GM21786 (cell line): ENCODE measurements at regions not wholly inside any gene's neighbourhood (a gene's known extent, or its start where the extent isn't known, plus 50 kb on each side); places are given as distances from the start of the nearest gene placed in this dataset.

ENCODE experiments used
- ATAC-seq: cut with Tn5 transposase; IDR thresholded peaks from one replicate; pipeline ENCODE4 v1.9.1; 2021; ENCODE audit not compliant: unreplicated experiment

DNA sequence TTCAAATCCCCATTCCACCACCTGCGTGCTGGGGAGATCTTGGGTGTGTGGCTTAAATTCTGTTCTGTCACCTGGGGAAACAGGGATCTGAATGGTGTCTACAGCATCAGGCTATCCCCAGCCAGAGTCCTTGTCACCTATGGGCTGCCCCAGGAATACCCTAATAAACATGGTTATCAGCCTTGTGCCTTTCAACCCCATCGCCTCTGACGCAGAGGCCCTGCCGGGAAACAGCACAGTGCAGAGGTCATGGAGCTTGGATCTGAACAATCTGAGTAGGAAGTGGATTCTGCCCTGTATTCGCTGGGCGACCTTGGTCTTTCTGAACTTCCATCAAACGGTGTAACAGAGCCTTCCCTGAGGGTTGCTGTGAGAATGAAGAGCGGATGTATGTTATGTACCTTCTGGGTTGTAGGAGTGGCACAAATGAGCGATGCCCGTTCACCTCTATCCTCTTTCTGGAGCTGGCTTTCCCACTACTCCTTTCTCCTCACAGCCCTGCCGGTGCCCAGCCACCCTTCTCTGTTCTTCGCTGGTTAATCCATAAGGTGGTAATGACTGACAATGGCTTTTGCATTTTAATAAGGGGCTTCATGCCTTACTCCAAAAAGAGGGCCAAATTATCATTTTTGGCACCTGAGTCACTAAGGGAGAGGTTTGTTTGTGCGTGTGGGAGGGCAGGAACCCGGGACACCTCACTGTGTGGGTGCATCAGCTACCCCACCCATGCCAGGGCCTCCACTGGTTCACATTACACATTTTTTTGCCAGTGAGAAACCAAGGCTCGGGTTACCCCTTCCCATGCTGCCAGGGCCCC is 256.5 kb downstream of the MYCN start:
- ATAC-seq, result no peak

GRCh38 chr2:16195681-16196070 is 255.3 kb downstream of the MYCN start:
- no peak for ATAC-seq

- no peak for ATAC-seq
Observed at GRCh38 chr2:16194931-16195680, 254.8 kb downstream of the MYCN start.

DNA sequence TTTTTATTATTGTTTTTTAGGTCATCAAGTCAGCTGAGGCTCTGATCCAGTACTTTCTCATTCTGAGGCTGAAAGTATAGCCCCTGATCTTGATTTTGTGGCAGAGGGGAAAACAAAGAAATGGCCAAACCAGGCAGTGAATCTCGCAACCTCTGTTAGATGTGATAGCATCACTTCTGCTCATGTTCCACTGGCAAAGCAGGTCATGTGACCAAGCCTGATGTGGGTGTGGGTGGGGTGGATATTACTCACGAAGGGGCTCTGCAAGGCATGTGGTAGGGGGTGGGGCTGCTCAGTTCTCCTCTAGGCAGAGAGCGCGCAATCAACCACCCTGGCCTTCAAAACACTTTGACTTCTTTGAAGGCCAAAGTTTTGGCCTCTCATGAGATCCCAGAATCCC is 254.2 kb downstream of the MYCN start:
- no peak for ATAC-seq

DNA sequence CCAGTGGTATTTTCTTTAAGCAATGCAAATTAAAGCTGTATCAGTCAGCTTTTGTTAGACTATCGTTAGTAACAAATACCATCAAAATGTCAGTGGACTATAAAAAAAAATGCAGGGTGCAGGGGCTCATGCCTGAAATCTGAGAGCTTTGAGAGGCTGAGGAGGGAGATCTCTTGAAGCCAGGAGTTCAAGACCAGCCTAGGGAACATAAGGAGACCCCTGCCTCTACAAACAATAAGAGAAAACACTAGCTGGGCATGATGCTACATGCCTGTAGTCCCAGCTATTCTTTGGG is 253.7 kb downstream of the MYCN start:
- ATAC-seq, result no peak

GRCh38 chr2:16192416-16193216 is 252.3 kb downstream of the MYCN start:
- no peak for ATAC-seq

DNA sequence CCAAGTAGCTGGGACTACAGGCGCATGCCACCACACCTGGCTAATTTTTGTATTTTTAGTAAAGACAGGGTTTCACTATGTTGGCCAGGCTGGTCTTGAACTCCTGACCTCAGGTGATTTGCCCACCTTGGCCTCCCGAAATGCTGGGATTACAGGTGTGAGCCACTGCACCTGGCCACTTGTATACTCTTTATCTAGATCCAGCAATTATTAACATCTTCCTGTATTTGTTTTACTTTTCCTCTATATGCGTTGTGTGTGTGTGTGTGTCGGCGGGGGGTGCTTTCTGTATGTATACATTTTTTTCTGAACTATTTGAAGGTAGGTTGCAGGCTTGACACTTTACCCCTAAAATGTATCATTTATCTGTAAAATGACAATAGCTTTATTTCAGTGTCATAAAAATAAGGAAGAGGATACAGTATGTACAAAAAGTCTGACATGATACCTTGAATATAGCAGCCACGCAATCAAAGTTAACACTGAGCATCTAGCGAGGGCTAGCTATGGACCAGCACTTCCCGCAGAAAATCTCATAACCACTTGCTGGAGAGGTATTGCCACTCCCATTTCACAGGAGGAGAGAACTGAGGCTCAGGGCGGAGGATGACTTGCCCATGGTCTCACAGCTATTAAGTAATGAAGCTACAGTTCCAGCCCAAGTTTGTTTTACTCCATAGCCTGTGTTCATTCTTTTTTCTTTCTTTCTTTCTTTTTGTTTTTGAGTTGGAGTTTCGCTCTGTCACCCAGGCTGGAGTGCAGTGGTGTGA is 251.3 kb downstream of the MYCN start:
- ATAC-seq, result no peak

DNA sequence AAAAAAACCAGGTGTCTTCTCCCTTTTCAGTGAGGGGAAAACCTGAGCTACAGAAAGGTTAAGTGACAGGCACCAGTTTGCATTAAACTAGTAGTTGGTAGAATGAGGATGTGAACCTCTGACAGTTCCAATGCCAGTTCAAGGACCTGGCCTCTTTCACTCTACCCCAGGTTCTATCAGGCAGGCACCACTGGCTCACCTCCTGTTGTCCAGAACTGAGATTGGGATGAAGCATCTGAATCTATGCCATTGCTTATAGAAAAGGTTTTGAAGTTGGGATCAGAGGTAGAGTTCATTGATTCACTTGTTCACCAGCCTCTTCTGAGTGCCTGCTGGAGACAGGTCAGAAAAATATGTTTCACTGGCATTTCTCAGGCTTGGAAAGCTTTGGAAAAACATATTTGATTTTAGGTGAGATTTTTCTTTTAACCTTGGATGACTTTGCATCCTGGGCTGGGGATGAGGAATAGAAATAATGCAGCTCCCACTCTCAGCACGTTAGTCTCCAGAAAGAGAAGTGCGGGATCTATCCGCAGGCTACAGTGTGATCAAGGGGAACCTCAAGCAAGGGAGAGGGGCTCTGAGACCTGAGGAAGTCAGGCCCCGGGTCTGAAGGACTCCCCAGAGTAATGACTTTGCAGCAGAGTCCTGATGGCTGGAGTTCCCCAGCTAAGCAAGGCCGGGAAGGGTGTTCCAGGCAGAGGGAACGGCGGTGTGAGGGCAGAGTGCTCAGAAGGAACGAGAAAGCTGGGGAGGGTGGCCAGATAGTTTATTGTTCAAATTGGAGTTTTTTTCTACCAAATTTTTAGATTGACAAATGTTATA is 250.3 kb downstream of the MYCN start:
- no peak for ATAC-seq

- ATAC-seq, result no peak
Observed at GRCh38 chr2:16189836-16190160, 249.4 kb downstream of the MYCN start.

DNA sequence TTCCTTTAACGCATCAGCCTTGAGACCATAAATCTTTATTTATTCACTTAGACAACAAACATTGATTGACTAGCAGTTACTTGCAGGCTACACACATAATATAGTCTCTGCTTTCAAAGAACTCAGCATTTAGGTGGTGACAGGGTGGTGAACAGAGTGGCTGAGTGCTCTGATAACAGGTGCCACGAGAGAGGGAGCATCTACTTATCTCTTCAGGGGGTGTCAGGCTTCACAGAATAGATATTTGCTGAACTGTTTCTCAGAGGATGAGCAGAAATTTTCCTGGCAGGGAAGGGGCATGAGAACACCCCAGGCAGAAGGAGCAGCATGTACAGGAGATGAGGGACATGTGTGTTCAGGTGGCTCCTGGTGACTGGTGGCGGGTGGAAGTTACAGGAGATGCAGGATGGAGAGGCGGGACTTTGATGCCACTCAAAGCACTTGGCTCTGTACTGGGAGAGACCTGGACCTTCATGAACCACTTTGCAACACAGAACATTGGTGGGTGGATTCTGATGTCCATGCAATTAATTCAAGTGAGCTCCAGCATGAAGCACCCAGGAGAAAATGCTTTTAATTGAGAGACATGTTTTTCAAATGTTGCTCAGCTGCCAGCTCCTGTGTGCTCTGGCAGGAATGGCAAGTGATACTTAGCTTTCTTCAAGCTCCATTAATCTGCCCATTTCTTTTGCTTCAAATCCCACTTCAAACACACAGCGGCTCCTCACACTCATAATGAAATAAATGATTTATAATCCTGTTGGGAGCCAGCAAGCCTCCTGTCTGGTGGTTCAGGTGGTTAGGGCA is 248.9 kb downstream of the MYCN start:
- no peak for ATAC-seq

GRCh38 chr2:16188261-16188890 is 248.0 kb downstream of the MYCN start:
- no peak for ATAC-seq

GRCh38 chr2:16187482-16187817 is 247.1 kb downstream of the MYCN start:
- no peak for ATAC-seq

- no peak for ATAC-seq
Observed at GRCh38 chr2:16186661-16187481, 246.5 kb downstream of the MYCN start.

DNA sequence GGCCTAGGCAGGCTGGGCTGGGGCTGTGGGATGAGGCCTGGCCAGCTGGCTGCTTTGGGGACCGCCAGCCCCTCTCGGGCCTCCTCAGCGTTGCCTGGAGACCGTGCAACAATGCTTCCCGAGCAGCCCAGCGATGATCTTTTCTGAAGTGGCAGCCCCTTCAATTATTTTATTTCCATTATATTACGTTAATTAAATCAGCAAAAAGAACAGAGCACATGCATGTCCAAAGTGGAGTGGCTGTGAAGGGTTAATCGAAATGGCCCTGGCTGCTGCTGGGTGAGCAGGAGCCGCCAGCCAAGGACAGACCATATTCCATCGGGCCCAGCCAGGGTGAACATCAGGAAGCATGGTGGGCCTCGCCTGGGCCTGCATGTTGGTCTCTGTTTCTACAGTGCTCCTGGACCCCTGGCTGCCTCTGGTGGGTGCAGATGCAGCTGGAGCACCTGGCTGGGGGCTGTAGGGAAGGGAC is 245.5 kb downstream of the MYCN start:
- no peak for ATAC-seq

GRCh38 chr2:16184945-16185660 is 244.8 kb downstream of the MYCN start:
- ATAC-seq, result no peak

DNA sequence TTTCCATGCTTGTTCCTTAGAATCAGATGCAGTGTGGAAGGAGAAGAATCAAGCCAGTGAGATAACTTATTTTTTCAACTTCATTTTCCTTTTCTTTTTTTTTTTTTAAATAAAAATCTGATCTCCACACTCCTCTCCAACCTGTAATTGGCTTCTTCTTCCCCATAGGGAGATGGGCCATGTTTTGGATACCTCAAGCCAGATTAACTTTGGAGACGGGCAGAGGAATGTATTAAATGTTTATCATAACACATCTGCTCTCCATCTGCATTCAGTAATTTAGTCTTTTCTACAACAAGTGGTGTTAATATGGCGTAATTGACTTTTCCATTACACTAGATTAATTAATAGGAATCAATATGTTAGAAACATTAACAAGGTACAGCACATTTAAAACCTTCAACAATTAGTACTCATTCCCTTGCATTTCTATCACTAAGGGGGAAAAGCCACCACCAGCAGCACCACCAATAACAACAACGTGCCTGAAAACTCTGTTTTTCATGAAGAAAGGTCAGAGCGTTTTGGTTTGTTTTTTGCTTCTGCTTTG is 244.1 kb downstream of the MYCN start:
- no peak for ATAC-seq

DNA sequence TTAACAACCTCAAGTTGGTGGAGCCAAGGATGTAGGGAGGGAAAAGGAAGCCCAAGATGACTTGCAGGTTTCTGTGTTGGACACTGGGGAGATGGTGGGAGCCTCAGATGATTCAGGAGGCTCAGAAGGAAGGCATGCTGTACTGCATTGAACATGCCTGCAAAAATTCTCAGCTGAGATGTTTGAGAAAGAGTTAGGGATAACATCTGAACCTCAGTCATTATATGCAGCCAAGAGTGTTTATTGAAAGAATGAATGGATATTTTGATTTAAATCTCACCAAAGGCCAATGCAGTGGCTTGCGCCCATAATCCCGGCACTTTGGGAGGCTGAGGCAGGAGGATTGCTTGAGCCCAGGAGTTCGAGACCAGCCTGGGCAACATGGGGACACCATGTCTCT is 243.0 kb downstream of the MYCN start:
- no peak for ATAC-seq
